Vagina (tissue), 2 donors: ENCODE measurements at regions not wholly inside any gene's neighbourhood (a gene's known extent, or its start where the extent isn't known, plus 50 kb on each side); places are given as distances from the start of the nearest gene placed in this dataset.

Source experiments
- DNase-seq, 2 donors: peaks; one replicate each; pipeline ENCODE4 v3.0.0-alpha.2; 2017; ENCODE audit errors: extremely low spot score in 2 of 2
- H3K27ac ChIP-seq: fragments of 200-600 bp; sonication (generic); one replicate; pipeline ENCODE4 v1.5.1; 2019
- H3K27me3 ChIP-seq: fragments of 200-600 bp; sonication (generic); one replicate; pipeline ENCODE4 v1.5.1; 2019
- H3K36me3 ChIP-seq, 2 donors: fragments of 200-600 bp; sonication (generic); one replicate each; pipeline ENCODE4 v1.5.1; 2017 to 2019
- H3K4me1 ChIP-seq: fragments of 200-600 bp; sonication (generic); one replicate; pipeline ENCODE4 v1.5.1; 2019
- H3K4me3 ChIP-seq, 2 donors: fragments of 200-600 bp; sonication (generic); 1 replicate in 1 of 2; 2 replicates in 1 of 2; pipeline ENCODE4 v1.5.1; 2016 to 2019
- H3K9me3 ChIP-seq: fragments of 200-600 bp; sonication (generic); one replicate; pipeline ENCODE4 v1.5.1; 2019
- CTCF ChIP-seq, 3 experiments: fragments of 450-650 bp in 2 of 3; fragments of 200-600 bp in 1 of 3; sonication (generic) in 1 of 3; IDR thresholded peaks; one replicate each; pipeline ENCODE4 v1.5.1; 2017 to 2019; ENCODE audit warnings: antibody characterized with exemption in 3 of 3, mild to moderate bottlenecking in 2 of 3, moderate library complexity in 2 of 3
- POLR2A ChIP-seq, 2 donors: fragments of 450-650 bp; IDR thresholded peaks; one replicate each; pipeline ENCODE4 v1.6.1; 2017; ENCODE audit warnings: antibody characterized with exemption in 2 of 2, mild to moderate bottlenecking in 2 of 2, moderate library complexity in 2 of 2
- POLR2AphosphoS5 ChIP-seq, 2 donors: sonication (generic); formaldehyde crosslinking; IDR thresholded peaks; one replicate each; pipeline ENCODE4 v1.9.0; 2017; ENCODE audit warnings: antibody characterized with exemption in 2 of 2, mild to moderate bottlenecking in 2 of 2, low read depth in 1 of 2; ENCODE audit not compliant: insufficient read depth in 1 of 2
- intact Hi-C: fragments of 100-400 bp; cut with DNase I; formaldehyde crosslinking; loops from one replicate; pipeline ENCODE4 v1.15.1; 2023

- no peaks in the 10 kb centered on the region for H3K4me1 ChIP-seq
- intact Hi-C loops, result no loop called here
- H3K4me3 ChIP-seq, result no peak overlapping the region
- H3K9me3 ChIP-seq, result no peaks in the 10 kb centered on the region
- no peak for DNase-seq
- no peaks in the 10 kb centered on the region for H3K36me3 ChIP-seq
- TF ChIP-seq POLR2AphosphoS5 (IDR thresholded peaks at IDR 0.05; ENCODE audit: insufficient read depth in 1 of 2, low read depth in 1 of 2), result no peak
- TF ChIP-seq POLR2A (IDR thresholded peaks at IDR 0.05), result no peak
- no peak for TF ChIP-seq CTCF (IDR thresholded peaks at IDR 0.05)
- H3K27ac ChIP-seq, result no peak overlapping the region
- no peaks in the 10 kb centered on the region for H3K27me3 ChIP-seq
Measured at GRCh38 chr6:146946559-146946958, 257.7 kb upstream of the STXBP5 start.

- DNase-seq, result no peak
- no peaks in the 10 kb centered on the region for H3K4me1 ChIP-seq
- no peaks in the 10 kb centered on the region for H3K27me3 ChIP-seq
- no peak overlapping the region for H3K4me3 ChIP-seq
- H3K27ac ChIP-seq, result no peak overlapping the region
- TF ChIP-seq POLR2AphosphoS5 (IDR thresholded peaks at IDR 0.05; ENCODE audit: insufficient read depth in 1 of 2, low read depth in 1 of 2) (no peak), POLR2A (IDR thresholded peaks at IDR 0.05) (no peak), CTCF (IDR thresholded peaks at IDR 0.05) (no peak)
- intact Hi-C loops, result no loop called here
- H3K36me3 ChIP-seq, result no peaks in the 10 kb centered on the region
- no peaks in the 10 kb centered on the region for H3K9me3 ChIP-seq
Measured at GRCh38 chr6:146948790-146949342, 255.4 kb upstream of the STXBP5 start.

- Histone ChIP-seq H3K27ac (no peak overlapping the region), H3K36me3 (no peaks in the 10 kb centered on the region), H3K4me1 (no peaks in the 10 kb centered on the region), H3K9me3 (no peaks in the 10 kb centered on the region), H3K27me3 (no peaks in the 10 kb centered on the region), H3K4me3 (no peak overlapping the region)
- TF ChIP-seq CTCF (IDR thresholded peaks at IDR 0.05) (no peak), POLR2AphosphoS5 (IDR thresholded peaks at IDR 0.05; ENCODE audit: insufficient read depth in 1 of 2, low read depth in 1 of 2) (no peak), POLR2A (IDR thresholded peaks at IDR 0.05) (no peak)
- DNase-seq, result no peak
- intact Hi-C loops, result no loop called here
Measured at GRCh38 chr6:146949425-146949824, 254.8 kb upstream of the STXBP5 start.

GRCh38 chr6:146950351-146950835 lies 253.8 kb upstream of the STXBP5 start:
- no peak for DNase-seq
- H3K4me1 ChIP-seq, result no peaks in the 10 kb centered on the region
- H3K9me3 ChIP-seq, result no peaks in the 10 kb centered on the region
- H3K36me3 ChIP-seq, result no peaks in the 10 kb centered on the region
- no peaks in the 10 kb centered on the region for H3K27me3 ChIP-seq
- no peak overlapping the region for H3K27ac ChIP-seq
- no peak overlapping the region for H3K4me3 ChIP-seq
- TF ChIP-seq POLR2AphosphoS5 (IDR thresholded peaks at IDR 0.05; ENCODE audit: insufficient read depth in 1 of 2, low read depth in 1 of 2) (no peak), POLR2A (IDR thresholded peaks at IDR 0.05) (no peak), CTCF (IDR thresholded peaks at IDR 0.05) (no peak)
- intact Hi-C loops, result no loop called here

GRCh38 chr6:146955570-146955969 lies 248.6 kb upstream of the STXBP5 start:
- H3K27me3 ChIP-seq, result no peaks in the 10 kb centered on the region
- no peaks in the 10 kb centered on the region for H3K9me3 ChIP-seq
- DNase-seq, result no peak
- intact Hi-C loops, result no loop called here
- no peaks in the 10 kb centered on the region for H3K4me1 ChIP-seq
- H3K4me3 ChIP-seq, result no peak overlapping the region
- H3K27ac ChIP-seq, result no peak overlapping the region
- no peaks in the 10 kb centered on the region for H3K36me3 ChIP-seq
- no peak for TF ChIP-seq POLR2AphosphoS5 (IDR thresholded peaks at IDR 0.05; ENCODE audit: insufficient read depth in 1 of 2, low read depth in 1 of 2)
- TF ChIP-seq CTCF (IDR thresholded peaks at IDR 0.05), result no peak
- TF ChIP-seq POLR2A (IDR thresholded peaks at IDR 0.05), result no peak
